Kidney (tissue), 13 donors: ENCODE measurements at regions not wholly inside any gene's neighbourhood (a gene's known extent, or its start where the extent isn't known, plus 50 kb on each side); places are given as distances from the start of the nearest gene placed in this dataset.

Experiments
- DNase-seq, 5 donors: peaks; one replicate each; pipeline ENCODE4 v3.0.0-alpha.2; 2013 to 2020
- FAIRE-seq: peaks from 2 replicates; lab custom pipeline; 2012; peaks lifted over from hg19 to GRCh38; lab: Jason Lieb, UNC
- H3K27ac ChIP-seq, 2 donors: one replicate each; pipeline ENCODE4 v1.7.0; 2013; ENCODE audit warnings: low read depth in 2 of 2, low read length in 2 of 2, inconsistent platforms in 1 of 2
- H3K27me3 ChIP-seq: one replicate; pipeline ENCODE4 v1.7.1; 2013; ENCODE audit warnings: low read length, inconsistent platforms; ENCODE audit not compliant: control insufficient read depth, insufficient read depth
- H3K36me3 ChIP-seq, 3 donors: one replicate each; pipeline versions ENCODE4 v1.7.0 to v1.7.1; 2013; ENCODE audit warnings: low read length in 3 of 3, control low read depth in 1 of 3, inconsistent platforms in 1 of 3; ENCODE audit not compliant: insufficient read depth in 3 of 3, control insufficient read depth in 2 of 3
- H3K4me1 ChIP-seq, 3 donors: one replicate each; pipeline versions ENCODE4 v1.7.0 to v1.7.1; 2013; ENCODE audit warnings: low read length in 3 of 3, inconsistent platforms in 1 of 3, low read depth in 1 of 3; ENCODE audit not compliant: control insufficient read depth in 2 of 3, insufficient read depth in 2 of 3
- H3K4me3 ChIP-seq, 3 donors: one replicate each; pipeline versions ENCODE4 v1.7.0 to v1.8.1; 2013; ENCODE audit warnings: low read length in 3 of 3, control low read depth in 1 of 3, inconsistent platforms in 1 of 3
- H3K9ac ChIP-seq, 3 donors: one replicate each; pipeline versions ENCODE4 v1.7.0 to v1.7.1; 2013; ENCODE audit warnings: low read length in 3 of 3, control low read depth in 1 of 3, inconsistent platforms in 1 of 3
- H3K9me3 ChIP-seq, 3 donors: one replicate each; pipeline versions ENCODE4 v1.7.0 to v1.7.1; 2013; ENCODE audit warnings: low read length in 3 of 3, control low read depth in 1 of 3, inconsistent platforms in 1 of 3; ENCODE audit not compliant: control insufficient read depth in 2 of 3, insufficient read depth in 1 of 3
- CTCF ChIP-seq: IDR thresholded peaks from 3 replicates; pipeline ENCODE4 v1.5.1; 2012; ENCODE audit warnings: mild to moderate bottlenecking, moderate library complexity, borderline replicate concordance; ENCODE audit not compliant: insufficient read depth; ENCODE audit errors: extremely low read depth
- intact Hi-C: fragments of 100-400 bp; cut with DNase I; formaldehyde crosslinking; loops from one replicate; pipeline ENCODE4 v1.11.1; 2022
- donor health status: control.
- donor health status: control.
- donor health status: control.
- donor health status: control.
- donor health status: control.
- donor health status: DM: yes; HTN: yes; CAD: no.
- donor health status: Normal renal cell carcinoma (clear cell type).

- Histone ChIP-seq H3K4me3 (no peak overlapping the region), H3K4me1 (no peaks in the 10 kb centered on the region), H3K9me3 (peaks cover 0 to 4% (median 0%) of the 10 kb centered on the region in 3 donors), H3K9ac (no peak overlapping the region), H3K36me3 (peaks cover 0 to 4% (median 0%) of the 10 kb centered on the region in 3 donors), H3K27me3 (no peaks in the 10 kb centered on the region), H3K27ac (no peak overlapping the region)
- TF ChIP-seq CTCF = peak; percentile 92
- FAIRE-seq (no peak), DNase-seq (peak; percentile 50 to 87 (median 80))
- intact Hi-C loops = loop anchor here (5.0 to 10.0 kb wide), 2 partner anchors 1416 to 1533 kb away; no protein-coding TSS in a partner anchor
Observed at GRCh38 chr10:3239066-3239919, 66.7 kb upstream of the PITRM1 start.

GRCh38 chr10:3238115-3238871 is 65.7 kb upstream of the PITRM1 start:
- Histone ChIP-seq H3K9me3 (peaks cover 0 to 4% (median 0%) of the 10 kb centered on the region in 3 donors), H3K27me3 (no peaks in the 10 kb centered on the region), H3K4me3 (no peak overlapping the region), H3K27ac (no peak overlapping the region), H3K4me1 (no peaks in the 10 kb centered on the region), H3K9ac (no peak overlapping the region), H3K36me3 (peaks cover 0 to 4% (median 0%) of the 10 kb centered on the region in 3 donors)
- intact Hi-C loops = loop anchor here (5.0 to 10.0 kb wide), 2 partner anchors 1417 to 1534 kb away; no protein-coding TSS in a partner anchor
- DNase-seq = no peak
- TF ChIP-seq CTCF = no peak
- FAIRE-seq = no peak

GRCh38 chr10:3237530-3237929 is 64.9 kb upstream of the PITRM1 start:
- no peak for TF ChIP-seq CTCF
- Histone ChIP-seq H3K27me3 (no peaks in the 10 kb centered on the region), H3K9me3 (peaks cover 0 to 4% (median 0%) of the 10 kb centered on the region in 3 donors), H3K4me3 (no peak overlapping the region), H3K9ac (no peak overlapping the region), H3K27ac (no peak overlapping the region), H3K4me1 (no peaks in the 10 kb centered on the region), H3K36me3 (peaks cover 0 to 4% (median 0%) of the 10 kb centered on the region in 3 donors)
- DNase-seq (no peak), FAIRE-seq (no peak)
- intact Hi-C loops = loop anchor here (5.0 to 10.0 kb wide), 2 partner anchors 1417 to 1535 kb away; no protein-coding TSS in a partner anchor
